ENCODE measurements at regions not wholly inside any gene's neighbourhood (a gene's known extent, or its start where the extent isn't known, plus 50 kb on each side); places are given as distances from the start of the nearest gene placed in this dataset.

- no peak for TF ChIP-seq ID3 (CRISPR knock-in tag; IDR thresholded peaks at IDR 0.05)
- TF ChIP-seq ID3 (tag; IDR thresholded peaks at IDR 0.05): no peak
- TF ChIP-seq XRCC3 (IDR thresholded peaks at IDR 0.05): no peak
- TF ChIP-seq, protein P1, sequence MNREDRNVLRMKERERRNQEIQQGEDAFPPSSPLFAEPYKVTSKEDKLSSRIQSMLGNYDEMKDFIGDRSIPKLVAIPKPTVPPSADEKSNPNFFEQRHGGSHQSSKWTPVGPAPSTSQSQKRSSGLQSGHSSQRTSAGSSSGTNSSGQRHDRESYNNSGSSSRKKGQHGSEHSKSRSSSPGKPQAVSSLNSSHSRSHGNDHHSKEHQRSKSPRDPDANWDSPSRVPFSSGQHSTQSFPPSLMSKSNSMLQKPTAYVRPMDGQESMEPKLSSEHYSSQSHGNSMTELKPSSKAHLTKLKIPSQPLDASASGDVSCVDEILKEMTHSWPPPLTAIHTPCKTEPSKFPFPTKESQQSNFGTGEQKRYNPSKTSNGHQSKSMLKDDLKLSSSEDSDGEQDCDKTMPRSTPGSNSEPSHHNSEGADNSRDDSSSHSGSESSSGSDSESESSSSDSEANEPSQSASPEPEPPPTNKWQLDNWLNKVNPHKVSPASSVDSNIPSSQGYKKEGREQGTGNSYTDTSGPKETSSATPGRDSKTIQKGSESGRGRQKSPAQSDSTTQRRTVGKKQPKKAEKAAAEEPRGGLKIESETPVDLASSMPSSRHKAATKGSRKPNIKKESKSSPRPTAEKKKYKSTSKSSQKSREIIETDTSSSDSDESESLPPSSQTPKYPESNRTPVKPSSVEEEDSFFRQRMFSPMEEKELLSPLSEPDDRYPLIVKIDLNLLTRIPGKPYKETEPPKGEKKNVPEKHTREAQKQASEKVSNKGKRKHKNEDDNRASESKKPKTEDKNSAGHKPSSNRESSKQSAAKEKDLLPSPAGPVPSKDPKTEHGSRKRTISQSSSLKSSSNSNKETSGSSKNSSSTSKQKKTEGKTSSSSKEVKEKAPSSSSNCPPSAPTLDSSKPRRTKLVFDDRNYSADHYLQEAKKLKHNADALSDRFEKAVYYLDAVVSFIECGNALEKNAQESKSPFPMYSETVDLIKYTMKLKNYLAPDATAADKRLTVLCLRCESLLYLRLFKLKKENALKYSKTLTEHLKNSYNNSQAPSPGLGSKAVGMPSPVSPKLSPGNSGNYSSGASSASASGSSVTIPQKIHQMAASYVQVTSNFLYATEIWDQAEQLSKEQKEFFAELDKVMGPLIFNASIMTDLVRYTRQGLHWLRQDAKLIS (CRISPR knock-in tag; IDR thresholded peaks at IDR 0.05): no peak
- TF ChIP-seq PPARD (CRISPR knock-in tag; IDR thresholded peaks at IDR 0.05): no peak
- TF ChIP-seq MAFK (IDR thresholded peaks at IDR 0.05; ENCODE audit: low read length): no peak
- TF ChIP-seq YY1 (IDR thresholded peaks at IDR 0.05; ENCODE audit: borderline replicate concordance in 1 of 3, control insufficient read depth in 1 of 3, extremely low read depth in 1 of 3, insufficient read depth in 3 of 3, insufficient read length in 1 of 3, insufficient replicate concordance in 2 of 3, low read depth in 1 of 3, low read length in 2 of 3): no peak
- no peak for TF ChIP-seq TAL1 (IDR thresholded peaks at IDR 0.05)
- TF ChIP-seq SRSF9 (IDR thresholded peaks at IDR 0.05; ENCODE audit: borderline replicate concordance, low read depth, low read length): no peak
Observed at GRCh38 chr10:128796396-128796912, 670.2 kb upstream of the MKI67 start (continued).

Data from K562 (cell line).